GM12878 (cell line): ENCODE measurements at regions not wholly inside any gene's neighbourhood (a gene's known extent, or its start where the extent isn't known, plus 50 kb on each side); places are given as distances from the start of the nearest gene placed in this dataset.

Experiments
- MYC ChIP-seq: IDR thresholded peaks from 2 replicates; pipeline ENCODE4 v1.6.1; 2011; ENCODE audit warnings: mild to moderate bottlenecking, low read length, moderate library complexity, inconsistent platforms; ENCODE audit not compliant: insufficient read depth, insufficient replicate concordance, insufficient read length, severe bottlenecking
- SUZ12 ChIP-seq: fragments of 200-600 bp; sonication (generic); IDR thresholded peaks from one replicate; pipeline ENCODE4 v1.6.1; 2018; ENCODE audit warnings: antibody characterized with exemption, mild to moderate bottlenecking; ENCODE audit not compliant: unreplicated experiment

DNA sequence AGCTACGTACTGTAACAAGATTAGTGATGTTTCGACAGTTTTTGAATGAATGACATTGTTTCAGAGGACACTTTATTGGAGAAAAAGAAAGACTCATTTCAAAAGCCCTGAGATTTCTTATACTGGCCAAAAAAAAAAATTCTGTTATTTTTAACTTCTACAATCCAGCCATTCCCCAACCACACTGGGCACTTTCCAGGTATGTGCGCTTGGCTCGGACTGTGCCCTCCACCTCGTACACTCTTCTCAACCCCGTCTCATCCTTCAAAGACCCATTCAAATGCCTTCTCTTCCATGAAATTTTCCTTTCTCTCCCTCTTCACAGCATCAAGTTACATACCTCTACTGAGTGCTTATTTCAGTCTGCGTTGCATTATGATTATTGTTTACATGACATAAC is 328.5 kb upstream of the SOX2 start:
- TF ChIP-seq SUZ12 (no peak), MYC (no peak)
